NB4 (cell line): ENCODE measurements at regions not wholly inside any gene's neighbourhood (a gene's known extent, or its start where the extent isn't known, plus 50 kb on each side); places are given as distances from the start of the nearest gene placed in this dataset.
A peak's percentile ranks its signal among the peaks of the same experiment; 100 is the strongest.

Experiments
- DNase-seq: peaks from one replicate; pipeline ENCODE4 v3.0.0; 2010; ENCODE audit warnings: low read depth
- H3K4me3 ChIP-seq: one replicate; pipeline ENCODE4 v1.5.1; 2011; ENCODE audit warnings: mild to moderate bottlenecking, low read depth, low read length, moderate library complexity
- MYC ChIP-seq: IDR thresholded peaks from 2 replicates; pipeline ENCODE4 v1.6.1; 2011; ENCODE audit warnings: low read depth, low read length
- POLR2A ChIP-seq: IDR thresholded peaks from 2 replicates; pipeline ENCODE4 v1.6.1; 2011; ENCODE audit warnings: mild to moderate bottlenecking; ENCODE audit not compliant: insufficient read length; ENCODE audit errors: extremely low read depth
- TF ChIP-seq, protein P1 (sequence below): IDR thresholded peaks from one replicate; pipeline ENCODE4 v1.5.1; 2012; ENCODE audit warnings: low read depth, low read length
- TF ChIP-seq, protein P2 (sequence below): IDR thresholded peaks from 2 replicates; pipeline ENCODE4 v1.6.1; 2011; ENCODE audit warnings: low read depth, low read length

DNA sequence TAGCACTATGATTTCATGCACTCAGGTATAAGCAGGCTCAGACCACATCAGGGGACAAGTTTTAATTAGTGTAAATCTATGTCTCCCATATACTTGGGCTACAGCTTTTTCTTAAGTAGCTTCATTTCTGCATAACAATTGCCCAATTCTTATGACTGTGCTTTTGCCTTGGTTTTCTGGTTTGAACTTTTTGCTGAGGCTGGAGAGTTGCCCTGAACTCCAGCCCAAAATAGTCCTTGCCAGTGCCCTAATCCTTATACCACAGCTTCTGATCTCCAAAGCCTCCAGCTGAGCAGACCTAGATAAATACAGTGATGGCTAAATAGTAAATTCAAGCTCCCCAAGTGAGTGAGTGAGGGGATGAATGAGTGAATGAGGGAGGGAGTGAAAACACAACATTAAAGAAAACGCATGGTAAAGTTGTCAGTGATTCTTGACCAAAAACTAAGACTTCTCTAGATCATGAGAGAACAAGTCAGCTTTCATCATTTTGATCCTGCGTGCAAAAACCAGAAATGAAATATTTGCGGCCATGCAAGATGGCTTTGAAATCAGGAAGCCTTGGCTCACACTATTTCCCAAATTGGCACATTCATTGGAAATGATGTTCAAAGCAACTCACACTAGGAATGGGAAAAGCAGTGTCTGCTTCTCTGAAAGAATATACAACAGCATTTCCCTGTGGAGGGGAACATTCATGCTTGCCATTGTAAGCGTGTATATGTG, 437.1 kb upstream of the CTSO start:
- no peak for DNase-seq
- TF ChIP-seq POLR2A, result no peak
- TF ChIP-seq, protein P1, sequence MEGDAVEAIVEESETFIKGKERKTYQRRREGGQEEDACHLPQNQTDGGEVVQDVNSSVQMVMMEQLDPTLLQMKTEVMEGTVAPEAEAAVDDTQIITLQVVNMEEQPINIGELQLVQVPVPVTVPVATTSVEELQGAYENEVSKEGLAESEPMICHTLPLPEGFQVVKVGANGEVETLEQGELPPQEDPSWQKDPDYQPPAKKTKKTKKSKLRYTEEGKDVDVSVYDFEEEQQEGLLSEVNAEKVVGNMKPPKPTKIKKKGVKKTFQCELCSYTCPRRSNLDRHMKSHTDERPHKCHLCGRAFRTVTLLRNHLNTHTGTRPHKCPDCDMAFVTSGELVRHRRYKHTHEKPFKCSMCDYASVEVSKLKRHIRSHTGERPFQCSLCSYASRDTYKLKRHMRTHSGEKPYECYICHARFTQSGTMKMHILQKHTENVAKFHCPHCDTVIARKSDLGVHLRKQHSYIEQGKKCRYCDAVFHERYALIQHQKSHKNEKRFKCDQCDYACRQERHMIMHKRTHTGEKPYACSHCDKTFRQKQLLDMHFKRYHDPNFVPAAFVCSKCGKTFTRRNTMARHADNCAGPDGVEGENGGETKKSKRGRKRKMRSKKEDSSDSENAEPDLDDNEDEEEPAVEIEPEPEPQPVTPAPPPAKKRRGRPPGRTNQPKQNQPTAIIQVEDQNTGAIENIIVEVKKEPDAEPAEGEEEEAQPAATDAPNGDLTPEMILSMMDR, result no peak
- TF ChIP-seq, protein P2, sequence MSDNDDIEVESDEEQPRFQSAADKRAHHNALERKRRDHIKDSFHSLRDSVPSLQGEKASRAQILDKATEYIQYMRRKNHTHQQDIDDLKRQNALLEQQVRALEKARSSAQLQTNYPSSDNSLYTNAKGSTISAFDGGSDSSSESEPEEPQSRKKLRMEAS, result no peak
- TF ChIP-seq MYC, result no peak
- no peak overlapping the region for H3K4me3 ChIP-seq

DNA sequence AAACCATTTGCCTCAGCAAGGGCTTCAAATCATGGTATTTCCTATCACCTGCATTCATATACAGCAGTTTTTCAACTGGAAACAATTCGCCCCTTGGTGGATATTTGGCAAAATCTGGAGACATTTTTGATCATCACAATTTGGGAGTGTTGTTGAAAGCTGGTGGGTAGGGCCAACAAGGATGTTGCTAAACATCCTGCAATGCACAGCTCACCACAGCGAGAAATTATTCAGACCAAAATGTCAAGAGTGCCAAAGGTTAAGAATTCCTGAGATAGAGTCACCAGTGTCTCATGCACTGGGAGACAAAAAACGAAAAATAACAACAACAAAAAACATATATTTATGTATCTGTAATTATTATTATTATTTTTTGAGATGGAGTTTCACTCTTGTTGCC, 435.2 kb upstream of the CTSO start:
- DNase-seq, result no peak
- no peak overlapping the region for H3K4me3 ChIP-seq
- TF ChIP-seq, protein P1, result no peak
- TF ChIP-seq, protein P2, result no peak
- TF ChIP-seq MYC (no peak), POLR2A (no peak)

DNA sequence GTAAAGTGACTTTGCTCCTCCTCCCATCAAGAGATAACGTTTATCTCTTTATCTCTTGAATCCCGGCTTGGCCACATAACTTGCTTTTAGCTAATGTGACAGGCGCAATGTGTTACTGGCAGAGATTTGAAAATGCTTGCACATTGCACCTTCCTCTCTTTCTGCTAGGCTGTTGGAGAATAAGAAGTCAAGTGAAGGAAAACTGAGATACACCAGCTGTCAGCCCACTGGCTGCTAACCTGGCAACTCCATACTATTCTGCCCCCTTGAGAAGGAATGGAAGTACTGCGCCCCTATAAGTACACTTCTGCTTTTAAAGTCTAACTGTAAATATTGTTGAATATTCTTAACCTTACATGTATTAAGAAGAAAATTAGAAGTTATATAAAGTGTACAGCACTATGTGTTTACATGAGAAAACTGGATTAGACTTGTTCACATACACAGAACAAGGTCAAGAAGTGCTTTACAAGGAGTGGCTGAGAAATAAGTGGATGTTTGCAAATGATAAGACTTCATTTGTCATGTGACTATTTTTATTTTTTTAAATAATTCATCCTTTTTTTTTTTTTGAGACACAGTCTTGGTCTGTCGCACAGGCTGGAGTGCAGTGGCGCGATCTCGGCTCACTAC, 424.5 kb upstream of the CTSO start:
- TF ChIP-seq, protein P1, result peak; percentile 19
- TF ChIP-seq, protein P2, result no peak
- TF ChIP-seq MYC (no peak), POLR2A (no peak)
- no peak overlapping the region for H3K4me3 ChIP-seq
- peak; percentile 45 for DNase-seq

DNA sequence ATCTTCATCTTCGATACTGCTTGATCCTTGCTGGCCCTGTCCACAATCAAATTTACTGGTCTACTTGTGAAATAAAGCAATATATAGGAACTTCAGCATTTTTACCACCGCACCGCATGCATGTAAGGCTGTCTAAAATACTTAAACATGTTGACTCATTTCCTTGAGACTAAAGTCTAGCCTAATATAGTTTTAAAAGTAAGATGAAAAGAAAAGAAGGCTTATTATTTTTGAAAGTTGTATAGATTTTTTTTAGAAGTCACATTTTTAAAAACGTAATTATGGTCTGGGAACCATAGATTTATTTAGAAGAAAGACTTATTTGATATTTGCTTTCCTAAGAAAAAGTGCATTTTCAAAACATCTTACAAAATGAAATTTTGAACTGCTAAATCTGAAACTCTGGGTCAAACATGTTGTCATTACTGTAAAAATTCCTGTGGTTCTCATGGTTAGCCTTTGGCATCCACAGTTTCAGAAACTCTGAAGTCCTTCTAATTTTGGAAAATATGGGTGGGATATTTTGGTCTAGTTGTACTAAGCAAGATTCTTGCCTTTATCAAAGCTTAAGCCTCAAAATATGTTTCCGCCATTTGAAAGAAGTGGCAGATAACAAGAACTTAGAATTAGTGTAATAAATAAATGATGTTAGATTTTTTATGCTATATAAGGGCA, 423.5 kb upstream of the CTSO start:
- H3K4me3 ChIP-seq, result no peak overlapping the region
- TF ChIP-seq MYC (no peak), POLR2A (no peak)
- TF ChIP-seq, protein P2, result no peak
- TF ChIP-seq, protein P1, result no peak
- no peak for DNase-seq

DNA sequence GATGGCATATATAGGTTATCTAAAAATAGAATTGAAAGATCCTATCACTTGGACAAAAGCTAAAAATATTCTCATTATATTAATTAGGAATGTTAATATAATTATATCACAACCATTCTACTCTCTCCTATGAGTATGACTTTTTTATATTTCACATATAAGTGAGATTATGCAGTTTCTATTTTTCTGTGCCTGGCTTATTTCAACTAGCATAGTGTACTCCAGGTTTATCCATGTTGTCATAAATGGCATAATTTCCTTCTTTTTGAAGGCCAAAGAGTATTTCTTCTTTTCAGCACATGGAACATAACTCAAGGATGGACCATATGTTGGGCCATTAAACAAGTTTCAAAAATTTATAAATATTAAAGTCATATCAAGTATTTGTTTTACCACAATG, 421.2 kb upstream of the CTSO start:
- no peak for DNase-seq
- H3K4me3 ChIP-seq, result no peak overlapping the region
- TF ChIP-seq, protein P2, result no peak
- TF ChIP-seq POLR2A (no peak), MYC (no peak)
- TF ChIP-seq, protein P1, result no peak
